Renal cortex interstitium (tissue), 11 donors: ENCODE measurements at regions not wholly inside any gene's neighbourhood (a gene's known extent, or its start where the extent isn't known, plus 50 kb on each side); places are given as distances from the start of the nearest gene placed in this dataset.
"Not testable (repeated sequence)": the region's sequence is repeated elsewhere in the genome, so short reads cannot be mapped to it uniquely, and the experiment has no call there.

ENCODE experiments used
- DNase-seq, 11 donors: peaks; one replicate each; pipeline ENCODE4 v3.0.0-alpha.2; 2013; ENCODE audit warnings: low read depth in 9 of 11, low spot score in 4 of 11; ENCODE audit errors: extremely low read depth in 1 of 11

DNA sequence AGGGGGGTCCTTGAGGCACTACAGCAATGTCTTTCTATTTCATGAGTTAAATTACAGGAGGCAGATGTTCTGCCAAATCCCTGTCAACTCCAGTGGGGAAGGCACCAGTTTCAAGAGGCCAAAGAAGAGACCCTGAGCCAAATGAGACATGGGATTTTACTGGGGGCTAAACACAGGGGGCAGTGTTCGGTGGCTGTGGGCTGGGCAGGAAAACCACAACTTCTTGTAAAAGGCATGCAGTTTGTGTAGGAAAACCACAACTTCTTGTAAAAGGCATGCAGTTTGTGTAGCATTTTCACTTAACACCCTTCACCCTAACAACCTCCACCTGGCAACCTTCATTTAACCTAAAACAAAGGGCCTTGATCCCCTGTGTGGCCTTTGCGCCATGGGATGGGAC, 61.0 kb downstream of the POLR2M start:
- DNase-seq, result no peak

DNA sequence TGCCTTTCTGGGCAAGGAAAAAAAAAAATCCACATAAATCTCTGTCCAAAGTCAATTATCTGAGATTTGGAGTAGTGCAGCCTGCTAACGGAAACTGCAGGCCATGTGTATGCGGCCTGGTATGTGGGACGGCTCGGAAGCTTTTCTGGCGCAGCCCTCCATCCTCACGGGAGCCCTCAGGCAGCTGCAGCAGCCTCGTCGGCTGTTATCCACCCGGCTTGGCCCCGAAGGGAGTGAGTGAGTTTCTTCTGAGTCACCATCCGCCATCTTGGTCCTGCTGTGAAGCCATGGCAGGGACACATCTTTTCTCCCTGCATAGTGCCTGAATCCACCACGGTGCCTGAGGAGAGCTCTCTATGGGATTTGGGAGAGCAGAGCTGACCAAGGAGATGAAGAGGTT, 62.8 kb downstream of the POLR2M start:
- DNase-seq, result peak in 2 of 11 donors; percentile 28 to 33

DNA sequence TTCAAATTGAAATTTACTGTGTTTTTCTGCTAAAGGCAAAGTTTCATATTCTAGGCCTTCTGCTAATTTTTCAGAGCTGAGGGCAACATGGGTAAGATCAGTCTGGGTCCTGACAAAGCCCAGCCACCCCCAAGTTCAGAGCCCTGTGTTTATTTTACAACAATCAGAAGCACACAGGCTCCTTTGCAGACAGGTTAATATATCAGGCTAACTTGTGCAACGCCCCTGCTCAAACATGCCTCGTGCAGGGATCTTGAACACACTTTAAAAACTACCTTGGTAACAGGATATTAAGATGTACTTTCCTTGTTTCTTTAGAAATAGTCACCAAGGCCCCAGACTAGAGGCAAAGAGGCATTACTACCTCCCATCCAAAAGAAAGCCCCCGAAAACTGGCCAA, 64.0 kb downstream of the POLR2M start:
- no peak for DNase-seq

DNA sequence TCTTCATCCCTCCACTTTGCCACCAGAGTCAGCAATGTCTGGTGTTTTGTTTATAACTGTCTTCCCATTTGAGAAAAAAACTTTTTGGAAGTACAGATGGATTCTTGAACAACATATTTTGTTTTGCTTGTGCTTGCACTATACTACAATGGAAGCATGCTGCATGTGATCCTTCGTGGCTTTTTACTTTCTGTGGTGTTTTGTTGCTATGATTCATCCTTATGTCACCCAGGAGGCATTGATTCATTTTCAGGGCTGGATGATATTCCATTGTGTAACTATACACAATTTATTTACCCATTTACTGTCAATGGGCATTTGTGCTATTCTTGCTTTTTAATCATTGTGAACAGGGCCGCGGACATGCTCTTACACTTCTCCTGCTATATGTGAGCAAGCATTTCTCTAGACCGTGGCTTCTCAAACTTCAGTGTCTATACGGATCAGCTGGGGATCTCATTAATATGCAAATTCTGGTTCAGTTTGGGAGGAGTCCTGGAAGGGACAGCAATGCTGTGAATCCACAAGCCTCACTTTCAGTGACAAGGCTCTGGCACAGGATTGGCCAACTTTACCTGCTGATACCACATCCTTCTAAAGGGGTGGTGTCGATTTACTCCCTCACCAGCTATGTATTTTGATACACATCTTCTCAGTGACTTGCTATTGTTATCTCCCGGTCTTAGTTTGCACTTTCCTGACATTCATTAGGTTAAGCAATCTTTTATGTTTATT, 65.9 kb downstream of the POLR2M start:
- DNase-seq, result no peak

DNA sequence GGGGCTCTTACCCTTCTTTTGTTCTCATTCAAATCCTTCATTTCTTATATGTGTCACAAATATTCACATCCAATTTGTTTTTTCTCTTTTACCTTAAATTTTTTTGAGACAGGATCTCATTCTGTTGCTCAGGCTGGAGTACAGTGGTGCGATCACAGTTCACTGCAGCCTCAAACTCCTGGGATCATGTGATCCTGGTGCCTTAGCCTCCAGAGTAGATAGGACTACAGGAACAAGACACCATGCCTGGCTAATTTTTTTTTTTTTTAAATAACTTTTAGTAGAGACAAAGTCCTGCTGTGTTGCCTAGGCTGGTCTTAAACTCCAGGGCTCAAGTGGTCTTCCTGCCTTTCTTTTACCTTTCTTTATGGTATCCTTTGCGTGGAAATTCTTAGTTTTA, 66.5 kb downstream of the POLR2M start:
- DNase-seq, result no peak

DNA sequence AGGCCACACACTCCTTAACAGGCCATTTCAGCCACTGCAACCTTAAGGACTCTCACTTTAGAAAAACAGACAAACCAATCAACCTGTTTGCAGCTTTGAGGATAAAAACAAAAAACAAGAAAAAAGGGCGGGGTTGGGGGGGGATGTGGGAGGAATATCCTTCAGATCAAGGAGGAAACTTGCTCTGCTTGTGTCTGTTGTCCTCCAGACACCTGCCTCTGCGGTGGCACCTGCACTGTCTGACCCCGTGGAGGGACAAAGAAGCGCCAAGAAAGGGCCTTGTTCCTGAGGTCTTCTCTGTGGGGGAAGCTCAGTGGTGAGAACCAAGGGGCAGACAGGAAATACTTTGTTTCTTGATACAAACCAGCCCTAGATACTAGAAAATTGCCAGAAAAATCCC, 70.5 kb downstream of the POLR2M start:
- no peak for DNase-seq

DNA sequence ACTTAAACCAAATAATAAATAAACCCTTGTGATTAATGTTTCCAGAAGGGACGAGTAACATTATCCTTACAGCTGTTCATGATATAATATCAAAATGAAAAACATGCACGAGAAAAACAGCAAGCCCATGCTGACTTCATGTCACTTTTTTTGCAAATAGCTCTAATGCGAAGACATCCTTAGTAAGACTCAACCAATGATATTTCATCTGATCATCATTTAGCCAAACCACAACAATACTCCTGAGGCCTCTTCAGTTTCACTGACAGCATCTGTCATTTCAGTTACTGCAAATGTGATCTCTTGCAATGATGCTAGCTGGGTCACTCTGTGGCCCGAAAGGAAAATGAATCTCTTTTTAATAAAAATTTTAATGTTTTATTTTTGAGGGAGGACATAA, 74.0 kb downstream of the POLR2M start:
- no peak for DNase-seq

DNA sequence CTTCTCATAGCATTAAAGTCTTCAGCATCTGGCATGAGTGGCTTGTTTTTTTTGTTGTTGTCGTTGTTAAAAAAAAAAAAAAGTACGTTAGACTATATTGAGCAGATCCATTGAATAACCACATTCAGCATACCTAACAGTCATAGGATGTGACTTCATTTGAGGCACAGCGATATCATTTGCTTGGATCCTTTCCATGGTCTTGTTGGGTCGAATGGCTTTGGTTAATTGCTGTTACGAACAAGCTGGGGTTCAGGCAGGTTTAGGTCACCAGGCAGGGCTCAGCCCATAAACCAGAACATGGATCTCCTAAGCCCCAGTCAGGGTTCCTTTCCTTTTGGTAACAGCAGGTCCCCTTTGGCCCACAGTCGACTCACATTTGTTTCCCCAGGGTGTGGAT, 76.2 kb downstream of the POLR2M start:
- no peak for DNase-seq

DNA sequence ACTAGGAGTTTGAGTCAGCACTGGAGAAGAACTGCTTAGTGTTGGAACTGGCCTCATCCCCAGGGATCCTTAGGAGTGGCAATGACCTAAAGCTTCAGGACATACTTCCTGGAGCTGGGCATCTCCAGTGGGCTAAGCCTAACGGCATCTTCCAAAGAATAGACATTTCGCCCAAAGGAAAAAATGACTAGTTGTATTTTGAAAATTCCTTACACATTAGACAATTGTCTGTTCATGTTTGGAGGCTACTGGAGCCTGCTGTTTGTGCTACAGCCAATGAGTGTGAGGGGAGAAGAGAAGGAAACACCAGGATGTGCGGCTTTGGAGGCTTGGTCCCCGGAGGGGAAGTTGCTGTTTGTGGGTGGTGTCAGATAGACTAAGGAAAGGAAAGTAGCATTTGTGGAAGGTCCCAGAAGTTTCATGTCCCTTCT, 77.6 kb downstream of the POLR2M start:
- no peak for DNase-seq

DNA sequence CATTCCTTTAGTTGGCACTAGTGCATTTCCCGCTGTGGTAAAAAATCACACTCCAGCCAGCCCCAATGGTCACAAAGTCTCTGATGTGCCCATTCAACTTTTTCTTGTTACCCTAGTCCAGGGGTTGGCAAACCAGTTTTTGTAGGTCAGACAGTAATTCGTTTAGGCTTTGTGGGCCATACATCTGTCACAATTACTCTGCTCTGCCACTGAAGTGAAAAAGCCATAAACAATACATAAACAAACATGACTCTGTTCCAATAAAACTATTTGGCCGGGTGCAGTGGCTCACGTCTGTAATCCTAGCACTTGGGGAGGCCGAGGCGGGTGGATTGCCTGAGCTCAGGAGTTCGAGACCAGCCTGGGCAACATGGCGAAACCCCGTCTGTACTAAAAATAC, 78.5 kb downstream of the POLR2M start:
- no peak for DNase-seq

DNA sequence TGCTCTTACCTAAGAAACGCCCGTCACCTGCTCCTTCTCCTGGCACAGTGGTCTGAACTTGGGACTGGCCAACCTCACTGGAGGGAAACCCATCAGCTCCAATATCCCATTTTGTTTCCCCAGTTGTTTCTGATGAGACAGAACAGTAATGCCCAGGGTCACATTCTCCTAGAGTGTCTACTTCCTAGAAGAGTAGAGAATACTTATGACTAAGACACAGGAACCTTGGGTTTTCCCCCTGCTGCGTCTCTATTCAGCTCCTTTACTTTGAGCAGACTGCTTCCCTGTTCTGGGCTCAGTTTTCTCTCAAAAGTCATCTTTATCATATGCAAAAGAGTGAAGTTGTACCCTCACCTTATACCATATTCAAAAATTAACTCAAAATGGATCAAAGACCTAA, 79.4 kb downstream of the POLR2M start:
- DNase-seq, result no peak

DNA sequence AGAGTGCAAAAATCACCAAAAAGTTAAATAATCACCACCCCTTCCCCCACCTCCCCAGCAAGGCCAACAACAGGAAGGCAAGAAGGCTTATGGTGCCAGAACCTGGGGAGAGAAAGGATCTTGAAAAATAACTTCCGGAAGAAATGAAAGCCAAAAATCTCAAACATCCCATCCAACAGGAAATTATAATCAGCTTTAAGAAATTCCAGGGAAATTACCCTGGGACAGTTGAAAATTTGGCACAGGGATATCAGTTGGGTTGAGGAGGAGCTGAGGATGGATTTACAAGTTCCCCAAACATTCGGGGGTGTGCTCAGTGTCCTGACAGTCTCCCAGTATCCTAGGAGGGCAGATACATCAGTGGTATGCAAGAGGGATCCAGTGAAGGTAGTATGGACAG, 82.7 kb downstream of the POLR2M start:
- DNase-seq, result no peak

DNA sequence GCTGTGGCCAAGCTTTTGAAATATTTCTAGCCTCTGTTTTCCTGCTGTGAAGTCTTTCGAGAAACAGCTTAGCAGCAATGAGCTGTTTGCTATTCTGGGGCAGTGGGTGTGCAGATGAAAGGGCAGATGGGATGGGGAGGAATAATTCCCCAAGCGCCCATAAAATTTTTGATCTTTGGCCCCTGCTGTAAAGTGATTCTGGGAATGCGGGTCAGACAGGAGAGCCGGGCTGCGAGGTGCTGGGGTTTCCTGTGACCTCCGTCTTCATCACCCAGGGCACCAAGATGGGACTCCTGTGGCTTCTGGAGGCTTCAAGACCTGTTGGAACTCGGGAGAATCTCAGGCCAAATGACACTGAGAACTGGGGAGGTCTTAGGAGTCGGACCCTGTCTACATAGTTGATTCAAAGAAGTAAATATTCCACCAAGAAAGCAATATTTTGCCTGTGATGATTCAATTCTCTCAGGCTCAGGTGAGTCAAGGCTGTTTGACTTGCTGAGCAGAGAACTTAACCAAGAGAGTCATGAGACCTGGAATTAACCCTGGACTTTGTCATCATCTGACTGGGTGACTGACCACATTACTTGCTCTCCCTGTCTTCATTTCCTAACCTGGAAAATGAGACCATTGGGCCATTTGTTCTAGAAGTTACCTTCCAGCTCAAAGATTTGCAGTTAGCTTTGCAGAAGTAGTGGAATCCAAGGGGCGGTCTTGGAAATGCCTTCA, 86.4 kb downstream of the POLR2M start:
- no peak for DNase-seq

DNA sequence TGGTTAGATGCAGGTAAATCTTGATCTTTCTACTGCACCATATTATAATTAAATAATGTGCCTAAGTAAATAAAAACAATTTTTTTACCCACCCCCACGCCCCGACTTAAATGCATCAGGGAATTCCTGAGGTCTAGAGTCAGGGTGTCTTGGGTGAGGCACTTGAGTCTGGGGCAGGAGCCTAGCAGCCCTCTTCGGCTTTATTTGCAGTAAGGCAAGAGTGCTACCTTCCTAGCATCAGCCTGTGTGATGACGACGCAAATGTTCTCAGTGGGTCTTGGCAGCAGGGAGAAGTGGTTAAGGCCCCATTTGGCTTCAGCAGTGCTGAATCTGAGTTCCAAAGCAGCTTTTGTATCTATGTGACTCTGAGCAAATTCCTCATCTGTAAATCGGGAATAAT, 88.7 kb downstream of the POLR2M start:
- DNase-seq, result no peak

DNA sequence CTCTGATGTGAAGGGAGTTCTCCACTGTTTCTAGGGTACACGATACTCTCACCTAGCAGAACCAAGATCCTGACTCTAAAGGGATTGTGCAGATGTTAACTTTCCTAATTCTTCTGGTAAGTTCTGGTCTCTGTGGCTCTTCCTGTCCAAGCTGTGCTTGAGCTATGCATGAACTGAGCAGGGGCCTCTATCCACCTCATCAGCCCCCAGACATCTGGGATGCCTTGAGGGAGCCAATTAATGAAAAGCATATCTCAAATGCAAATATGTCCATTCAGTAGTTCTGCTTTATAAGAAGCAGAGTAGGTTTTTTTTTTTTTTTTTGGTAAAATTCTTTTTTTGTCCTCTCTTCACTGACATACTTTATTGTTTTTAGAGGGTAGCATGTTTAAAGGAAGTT, 89.6 kb downstream of the POLR2M start:
- DNase-seq, result no peak

DNA sequence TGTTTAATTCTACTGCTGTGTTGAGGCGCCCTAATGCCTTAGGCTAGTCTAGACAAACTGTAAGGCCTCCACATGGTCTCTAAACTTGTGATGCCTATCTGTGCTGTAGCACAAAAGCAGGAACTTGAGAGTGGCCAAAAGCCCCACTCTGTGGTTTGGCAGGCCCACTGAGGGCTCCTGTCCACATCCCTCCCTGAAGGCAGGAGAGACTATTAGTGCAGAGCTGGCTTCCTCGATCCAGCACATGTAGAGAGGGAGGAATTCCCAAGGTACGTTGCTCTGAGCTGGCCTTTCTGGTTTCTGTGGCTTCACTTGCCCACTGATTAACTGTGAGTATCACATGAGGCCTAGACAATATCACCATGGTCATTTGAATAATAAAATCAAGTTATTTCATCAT, 90.6 kb downstream of the POLR2M start:
- no peak for DNase-seq

DNA sequence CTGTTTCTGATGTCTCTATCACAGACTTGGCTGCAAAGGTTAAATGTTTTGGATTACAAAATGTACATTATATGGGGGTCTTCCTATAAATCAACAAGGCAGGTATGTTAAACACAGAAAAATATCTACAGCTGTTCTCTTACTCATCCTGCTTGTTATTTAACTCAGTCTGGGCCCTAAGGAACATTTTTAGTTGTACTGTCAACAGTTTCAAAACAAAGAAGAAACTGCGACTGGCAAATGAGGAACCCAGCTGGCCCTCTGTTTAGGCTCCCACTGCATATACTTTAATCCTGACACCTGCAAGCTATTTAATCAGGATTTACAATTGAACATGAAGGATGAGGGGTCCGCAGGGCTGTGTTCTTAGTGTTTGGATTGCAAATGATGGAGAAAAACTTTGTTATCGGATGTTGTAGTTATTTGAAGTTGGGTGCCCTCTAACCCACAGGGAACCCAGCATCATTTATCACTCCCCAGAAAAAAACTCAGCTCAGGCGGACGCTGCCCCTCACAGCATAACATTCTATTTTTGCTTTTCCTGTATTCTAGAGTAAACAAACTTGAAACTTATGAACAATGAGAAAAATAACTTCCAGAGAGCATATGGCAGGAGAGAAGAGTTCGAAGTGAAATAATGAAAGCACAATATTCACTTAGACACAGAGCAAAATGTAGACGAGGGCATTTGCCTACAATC, 91.2 kb downstream of the POLR2M start:
- DNase-seq, result peak in 2 of 11 donors; percentile 19 to 22

DNA sequence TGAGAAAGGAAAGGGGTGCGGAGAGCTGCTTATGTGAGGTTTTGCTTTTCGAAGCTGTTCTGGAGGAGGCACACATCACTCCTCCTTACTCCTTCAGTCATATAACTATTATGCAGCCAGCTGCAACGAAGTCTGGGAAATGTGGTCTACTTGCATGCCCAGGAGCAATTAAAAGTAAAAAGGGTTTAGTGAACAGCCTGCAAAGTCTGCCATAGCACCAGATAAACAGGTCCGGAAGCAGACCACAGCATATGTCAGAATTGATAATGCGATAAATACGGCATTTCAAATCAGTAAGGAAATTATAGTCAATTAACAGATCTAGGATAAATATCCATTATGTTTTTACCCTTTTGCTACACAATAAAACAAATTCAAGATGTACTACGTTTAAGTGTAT, 99.5 kb downstream of the POLR2M start:
- DNase-seq, result no peak

DNA sequence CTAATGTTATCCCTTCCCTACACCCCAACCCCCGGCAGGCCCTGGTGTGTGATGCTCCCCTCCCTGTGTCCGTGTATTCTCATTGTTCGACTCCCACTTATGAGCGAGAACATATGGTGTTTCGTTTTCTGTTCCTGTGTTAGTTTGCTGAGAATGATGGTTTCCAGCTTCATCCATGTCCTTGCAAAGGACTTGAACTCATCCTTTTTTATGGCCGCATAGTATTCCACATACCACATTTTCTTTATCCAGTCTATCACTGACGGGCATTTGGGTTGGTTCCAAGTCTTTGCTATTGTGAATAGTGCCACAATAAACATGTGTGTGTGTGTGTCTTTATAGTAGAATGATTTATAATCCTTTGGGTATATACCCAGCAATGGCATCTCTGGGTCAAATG, 102.8 kb downstream of the POLR2M start:
- not testable (repeated sequence) for DNase-seq

DNA sequence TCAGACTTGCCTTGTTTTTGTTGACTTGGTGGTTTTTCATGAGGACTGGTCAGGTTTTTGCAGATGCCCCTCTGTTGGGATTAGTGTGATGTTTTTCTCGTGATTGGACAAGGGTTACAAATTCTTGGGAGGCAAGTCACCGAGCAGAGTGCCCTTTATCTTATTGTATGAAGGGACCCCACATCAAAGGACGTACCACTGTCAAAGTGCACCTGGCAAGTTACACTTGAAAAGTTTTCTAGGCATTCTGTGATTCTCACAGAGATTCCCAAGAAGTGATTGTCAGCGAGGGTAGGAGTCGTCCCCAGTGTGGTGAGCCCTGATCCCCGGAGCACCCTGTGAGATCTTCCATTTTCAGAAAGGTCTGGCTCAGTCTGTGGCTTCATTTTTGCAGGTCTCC, 110.1 kb downstream of the POLR2M start:
- no peak for DNase-seq
